BLaER1 treated with 17β-estradiol and CSF1 and Interleukin-3, amounts not matched to agents 10 nM and 100 nM (cell line): ENCODE measurements at regions not wholly inside any gene's neighbourhood (a gene's known extent, or its start where the extent isn't known, plus 50 kb on each side); places are given as distances from the start of the nearest gene placed in this dataset.
A peak's percentile ranks its signal among the peaks of the same experiment; 100 is the strongest.

Source experiments
- H3K27ac ChIP-seq, 11 experiments: shearing (Covaris generic); formaldehyde crosslinking; 2 replicates each; pipeline ENCODE4 v1.8.1; 2022
- H3K27me3 ChIP-seq, 11 experiments: shearing (Covaris generic); formaldehyde crosslinking; 2 replicates each; pipeline ENCODE4 v1.8.1; 2022
- H3K36me3 ChIP-seq, 11 experiments: shearing (Covaris generic); formaldehyde crosslinking; 2 replicates each; pipeline ENCODE4 v1.8.1; 2022
- H3K4me1 ChIP-seq, 10 experiments: shearing (Covaris generic); formaldehyde crosslinking; 2 replicates each; pipeline ENCODE4 v1.8.1; 2022
- H3K4me2 ChIP-seq, 11 experiments: shearing (Covaris generic); formaldehyde crosslinking; 2 replicates each; pipeline ENCODE4 v1.8.1; 2022
- H3K4me3 ChIP-seq, 10 experiments: shearing (Covaris generic); formaldehyde crosslinking; 2 replicates each; pipeline ENCODE4 v1.8.1; 2022
- H3K9ac ChIP-seq, 11 experiments: shearing (Covaris generic); formaldehyde crosslinking; 2 replicates each; pipeline ENCODE4 v1.8.1; 2022
- H3K9me3 ChIP-seq, 11 experiments: shearing (Covaris generic); formaldehyde crosslinking; replicated peaks in 1 of 11; 2 replicates each; pipeline ENCODE4 v1.8.1; 2022
- H4K20me1 ChIP-seq, 11 experiments: shearing (Covaris generic); formaldehyde crosslinking; 2 replicates each; pipeline ENCODE4 v1.8.1; 2022
- Cebpa-rat ChIP-seq, 11 experiments: shearing (Covaris generic); IDR thresholded peaks; 2 replicates each; pipeline ENCODE4 v1.8.1; 2022

DNA sequence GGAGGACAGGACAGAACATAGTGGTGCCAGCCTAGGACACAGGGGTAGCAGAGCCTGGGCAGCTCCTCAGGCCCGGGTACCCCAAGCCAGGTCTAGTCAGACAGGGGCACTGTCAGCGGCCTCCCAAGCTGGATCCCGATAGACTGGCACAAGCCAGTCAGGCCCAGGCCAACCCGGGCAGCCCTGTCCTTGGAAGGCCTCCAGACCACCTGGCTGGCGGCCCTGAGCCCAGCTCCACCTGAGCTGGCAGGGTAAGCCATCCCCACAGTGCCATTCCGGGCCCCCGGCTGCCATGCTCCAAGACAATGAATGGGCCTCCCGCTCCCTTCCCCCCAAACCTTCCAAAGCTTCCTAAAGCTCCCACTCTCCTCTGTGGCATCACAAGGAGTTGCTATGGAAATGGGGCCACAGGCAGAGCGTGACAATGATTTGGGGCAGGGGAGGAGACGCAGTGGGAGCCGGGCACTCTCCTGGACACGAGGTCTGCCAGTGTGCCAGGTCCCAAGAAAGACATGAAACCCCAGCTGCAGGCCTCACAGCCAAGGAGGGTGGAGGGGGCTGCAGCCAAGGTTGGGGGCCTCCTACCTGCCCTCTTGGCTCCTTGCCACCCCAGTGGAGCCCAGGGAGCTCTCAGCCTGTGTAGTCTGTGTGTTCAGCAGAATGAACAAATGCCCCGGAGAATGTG, 165.6 kb upstream of the LINGO1 start:
- Histone ChIP-seq H3K36me3 (no peaks in the 10 kb centered on the region), H3K4me1 (no peaks in the 10 kb centered on the region), H3K9me3 (no peaks in the 10 kb centered on the region), H3K27ac (no peak overlapping the region), H3K9ac (no peak overlapping the region), H3K27me3 (no peaks in the 10 kb centered on the region), H3K4me2 (no peak overlapping the region), H3K4me3 (no peak overlapping the region), H4K20me1 (peaks cover 0 to 21% (median 0%) of the 10 kb centered on the region in 11 experiments; a peak in 1 of 22 replicates)
- TF ChIP-seq Cebpa-rat (IDR thresholded peaks at IDR 0.05) = no peak

DNA sequence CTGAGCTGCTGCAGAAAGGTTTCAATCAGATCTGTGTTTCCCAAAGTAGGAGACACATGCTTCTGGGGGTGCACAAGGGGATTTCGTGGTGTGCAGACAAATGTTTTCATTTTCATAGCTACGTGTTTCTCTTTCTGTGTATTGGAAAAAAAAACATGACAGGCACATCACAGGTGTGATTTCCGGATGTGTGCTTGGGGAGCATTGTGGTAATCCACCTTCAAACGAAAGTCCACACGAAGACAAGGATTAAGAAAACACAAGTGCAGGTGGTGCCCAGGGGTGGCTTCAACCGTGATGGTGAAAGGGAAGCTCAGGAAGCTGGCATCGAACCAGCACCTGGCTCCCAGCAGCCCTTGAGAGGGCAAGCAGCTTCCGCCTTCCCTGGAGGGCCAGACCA, 164.6 kb upstream of the LINGO1 start:
- Histone ChIP-seq H3K36me3 (no peaks in the 10 kb centered on the region), H4K20me1 (peaks cover 0 to 21% (median 0%) of the 10 kb centered on the region in 11 experiments; a peak in 2 of 22 replicates), H3K27ac (no peak overlapping the region), H3K4me1 (no peaks in the 10 kb centered on the region), H3K4me2 (no peak overlapping the region), H3K27me3 (no peaks in the 10 kb centered on the region), H3K9ac (no peak overlapping the region), H3K4me3 (no peak overlapping the region), H3K9me3 (no peaks in the 10 kb centered on the region)
- TF ChIP-seq Cebpa-rat (IDR thresholded peaks at IDR 0.05) = no peak

DNA sequence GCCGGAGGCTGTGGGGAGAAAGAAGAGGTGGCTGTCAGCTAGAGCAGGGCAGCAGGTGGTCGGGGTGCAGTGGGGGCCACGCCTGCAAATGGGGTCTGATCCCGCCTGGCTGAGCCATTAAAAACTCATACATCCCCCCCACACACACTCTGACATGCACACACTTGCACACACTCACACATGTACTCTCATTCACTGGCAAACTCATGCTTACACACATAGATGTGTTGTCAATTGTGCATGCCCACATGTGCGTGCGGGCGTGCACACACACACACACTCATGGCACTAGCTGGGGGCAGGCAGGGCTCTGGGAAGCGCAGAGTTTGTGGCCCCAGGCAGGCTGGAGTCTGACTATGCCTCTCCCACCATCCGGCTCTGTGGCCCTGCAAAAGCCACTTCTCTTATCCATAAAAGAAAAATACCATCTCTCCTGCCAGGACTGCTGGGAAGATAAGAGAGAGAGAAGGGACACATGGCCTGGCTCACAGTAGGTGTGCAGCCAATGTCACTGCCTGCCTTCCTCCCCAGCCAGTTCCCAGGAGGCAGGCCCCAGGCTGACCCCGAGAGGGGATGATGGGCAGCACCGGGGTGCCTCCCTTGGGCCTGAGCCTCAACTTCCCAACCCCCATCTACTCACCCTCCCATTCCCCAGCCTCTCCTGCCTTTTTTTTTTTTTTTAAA, 163.5 kb upstream of the LINGO1 start:
- H3K4me3 ChIP-seq = no peak overlapping the region
- no peaks in the 10 kb centered on the region for H3K9me3 ChIP-seq
- no peak overlapping the region for H3K27ac ChIP-seq
- H4K20me1 ChIP-seq = peaks cover 0 to 21% (median 0%) of the 10 kb centered on the region in 11 experiments; a peak in 2 of 22 replicates
- no peaks in the 10 kb centered on the region for H3K36me3 ChIP-seq
- no peaks in the 10 kb centered on the region for H3K4me1 ChIP-seq
- H3K4me2 ChIP-seq = no peak overlapping the region
- no peak overlapping the region for H3K9ac ChIP-seq
- no peaks in the 10 kb centered on the region for H3K27me3 ChIP-seq
- TF ChIP-seq Cebpa-rat (IDR thresholded peaks at IDR 0.05) = no peak

DNA sequence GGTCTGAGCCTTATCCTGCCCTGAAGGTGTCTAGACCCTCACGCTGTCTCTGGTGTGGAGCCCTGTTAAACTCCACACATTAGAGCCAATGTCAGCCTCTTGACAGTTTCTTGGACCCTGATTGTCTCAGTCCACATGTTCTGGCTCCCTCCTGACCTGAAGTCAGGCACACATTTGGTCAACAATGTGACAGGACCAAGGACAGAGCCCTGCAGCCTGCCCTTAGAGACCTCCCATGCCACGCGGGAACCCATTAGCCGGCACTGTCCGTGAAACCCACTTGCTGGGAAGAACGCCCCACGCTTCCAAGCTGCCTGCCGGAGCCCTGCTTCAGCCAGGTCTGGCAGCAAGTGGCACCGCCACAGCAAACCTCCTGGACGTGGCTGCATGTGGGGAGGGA, 162.7 kb upstream of the LINGO1 start:
- Histone ChIP-seq H3K36me3 (no peaks in the 10 kb centered on the region), H3K27ac (no peak overlapping the region), H3K4me1 (peaks cover 0 to 7% (median 4%) of the 10 kb centered on the region in 10 experiments; a peak in 13 of 20 replicates), H4K20me1 (peaks cover 0 to 21% (median 0%) of the 10 kb centered on the region in 11 experiments; a peak in 2 of 22 replicates), H3K9me3 (no peaks in the 10 kb centered on the region), H3K9ac (no peak overlapping the region), H3K27me3 (no peaks in the 10 kb centered on the region), H3K4me2 (no peak overlapping the region), H3K4me3 (no peak overlapping the region)
- TF ChIP-seq Cebpa-rat (IDR thresholded peaks at IDR 0.05) = no peak

DNA sequence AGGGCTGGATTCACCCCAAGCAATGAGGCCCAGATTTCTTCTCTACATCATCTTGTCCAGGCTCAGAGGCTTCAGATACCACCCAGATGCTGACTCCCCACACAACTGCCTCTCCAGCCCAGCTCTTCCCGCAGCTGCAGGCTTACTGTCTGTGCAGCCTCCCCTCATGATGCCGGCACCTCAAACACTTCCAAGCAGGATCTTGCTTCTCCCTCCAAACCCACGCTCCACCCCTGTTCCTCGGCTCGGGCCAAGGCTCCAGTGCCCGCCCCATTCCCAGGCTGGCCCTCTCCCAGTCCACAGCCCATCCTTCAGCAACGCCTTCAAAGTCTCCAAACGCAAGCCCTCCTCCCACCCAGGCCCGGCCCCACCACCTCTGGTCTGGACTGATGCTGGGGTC, 159.2 kb upstream of the LINGO1 start:
- Histone ChIP-seq H3K9me3 (no peaks in the 10 kb centered on the region), H4K20me1 (peaks cover 0 to 8% (median 0%) of the 10 kb centered on the region in 11 experiments; a peak in 1 of 22 replicates), H3K4me2 (no peak overlapping the region), H3K36me3 (no peaks in the 10 kb centered on the region), H3K27ac (no peak overlapping the region), H3K4me3 (no peak overlapping the region), H3K4me1 (peaks cover 0 to 11% (median 8%) of the 10 kb centered on the region in 10 experiments; a peak in 13 of 20 replicates), H3K27me3 (no peaks in the 10 kb centered on the region), H3K9ac (no peak overlapping the region)
- no peak for TF ChIP-seq Cebpa-rat (IDR thresholded peaks at IDR 0.05)

DNA sequence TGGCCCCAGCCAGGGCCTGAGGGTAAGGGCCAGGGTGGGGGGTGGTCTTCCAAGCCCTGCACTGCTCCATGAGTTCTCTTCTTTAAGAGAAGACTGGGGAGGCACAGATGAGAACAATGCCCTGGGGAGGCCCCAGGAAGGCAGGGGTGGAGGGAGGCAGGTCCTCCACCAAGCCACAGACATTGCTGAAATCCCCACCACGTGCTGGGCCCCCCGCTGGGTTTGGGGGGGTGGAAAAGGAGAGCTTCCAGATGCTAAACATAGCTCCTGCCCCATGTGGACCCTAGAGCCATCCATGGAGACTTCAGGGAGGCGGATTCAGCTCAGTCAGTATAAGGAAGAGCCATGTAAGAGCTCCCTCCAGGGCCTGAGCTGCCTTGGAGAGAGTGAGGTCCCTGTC, 157.8 kb upstream of the LINGO1 start:
- TF ChIP-seq Cebpa-rat (IDR thresholded peaks at IDR 0.05) = no peak
- peaks cover 0 to 3% (median 0%) of the 10 kb centered on the region in 11 experiments; a peak in 1 of 22 replicates for H4K20me1 ChIP-seq
- H3K4me3 ChIP-seq = no peak overlapping the region
- H3K27me3 ChIP-seq = no peaks in the 10 kb centered on the region
- H3K9ac ChIP-seq = no peak overlapping the region
- H3K36me3 ChIP-seq = no peaks in the 10 kb centered on the region
- peak overlapping the region in 8 of 11 experiments; percentile 32 to 58 (median 48); a peak in 16 of 22 replicates for H3K4me2 ChIP-seq
- H3K9me3 ChIP-seq = no peaks in the 10 kb centered on the region
- peaks cover 0 to 11% (median 8%) of the 10 kb centered on the region in 10 experiments; a peak in 13 of 20 replicates for H3K4me1 ChIP-seq
- no peak overlapping the region for H3K27ac ChIP-seq

DNA sequence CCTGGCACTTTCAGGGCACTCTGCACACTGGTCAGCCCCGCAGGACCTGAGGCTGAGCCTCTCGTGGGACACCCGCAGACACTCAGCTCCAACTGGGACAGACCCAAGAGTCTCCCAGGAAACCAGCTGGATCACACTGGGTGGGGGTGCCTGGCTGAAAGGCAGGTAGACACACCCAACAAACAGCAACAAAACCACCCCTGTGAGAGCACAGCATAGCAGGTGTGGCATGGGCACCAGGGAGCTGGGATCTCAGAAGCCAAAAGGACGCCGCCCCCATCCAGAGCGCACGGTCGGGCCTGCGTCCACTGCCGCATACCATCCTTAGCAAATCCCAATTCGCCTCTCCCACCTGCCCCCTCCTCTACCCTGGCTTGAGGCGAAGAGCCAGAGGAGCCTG, 154.2 kb upstream of the LINGO1 start:
- peaks cover 0 to 5% (median 0%) of the 10 kb centered on the region in 11 experiments; a peak in 2 of 22 replicates for H4K20me1 ChIP-seq
- H3K27me3 ChIP-seq = no peaks in the 10 kb centered on the region
- no peak overlapping the region for H3K27ac ChIP-seq
- no peak overlapping the region for H3K9ac ChIP-seq
- no peak overlapping the region for H3K4me2 ChIP-seq
- H3K4me3 ChIP-seq = no peak overlapping the region
- H3K4me1 ChIP-seq = peaks cover 0 to 11% (median 8%) of the 10 kb centered on the region in 10 experiments; a peak in 13 of 20 replicates
- TF ChIP-seq Cebpa-rat (IDR thresholded peaks at IDR 0.05) = no peak
- H3K9me3 ChIP-seq = no peaks in the 10 kb centered on the region
- no peaks in the 10 kb centered on the region for H3K36me3 ChIP-seq

DNA sequence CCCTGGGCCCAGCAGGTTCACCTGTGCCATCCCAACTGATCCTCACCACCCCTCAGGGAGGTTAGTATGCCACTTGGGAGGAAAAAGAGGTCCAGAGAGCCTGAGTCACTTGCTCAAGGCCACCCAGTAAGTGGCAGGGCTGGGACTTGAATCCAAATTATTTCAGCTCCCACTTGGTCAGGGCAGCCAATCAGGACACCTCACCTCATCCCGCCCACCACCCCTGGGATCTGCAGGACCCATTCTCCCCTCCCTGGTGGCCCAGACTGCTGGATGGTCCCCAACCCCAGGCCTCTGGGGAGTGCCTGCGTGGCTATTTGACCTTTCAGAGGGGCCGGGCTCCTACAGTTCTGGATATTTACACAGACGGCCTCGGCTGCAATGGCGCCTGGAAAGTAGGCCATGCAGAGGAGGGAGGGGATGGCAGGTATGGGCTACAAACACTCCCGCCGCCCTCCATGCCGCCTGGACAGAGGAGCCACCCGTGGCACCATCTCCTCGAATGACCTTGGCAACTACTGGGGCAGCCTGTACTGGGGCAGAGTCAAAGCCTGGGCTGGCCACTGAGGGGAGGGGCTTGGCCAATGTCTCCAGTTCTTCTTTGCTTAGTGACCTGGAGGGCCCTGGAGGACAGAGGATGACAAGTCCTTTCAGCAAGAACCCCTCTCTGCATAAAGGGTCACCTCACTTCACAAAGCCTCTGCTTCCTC, 153.6 kb upstream of the LINGO1 start:
- no peaks in the 10 kb centered on the region for H3K36me3 ChIP-seq
- no peaks in the 10 kb centered on the region for H3K9me3 ChIP-seq
- peaks cover 0 to 5% (median 0%) of the 10 kb centered on the region in 11 experiments; a peak in 2 of 22 replicates for H4K20me1 ChIP-seq
- no peak overlapping the region for H3K27ac ChIP-seq
- peaks cover 0 to 11% (median 8%) of the 10 kb centered on the region in 10 experiments; a peak in 13 of 20 replicates for H3K4me1 ChIP-seq
- H3K4me2 ChIP-seq = no peak overlapping the region
- H3K4me3 ChIP-seq = no peak overlapping the region
- H3K9ac ChIP-seq = no peak overlapping the region
- no peak for TF ChIP-seq Cebpa-rat (IDR thresholded peaks at IDR 0.05)
- no peaks in the 10 kb centered on the region for H3K27me3 ChIP-seq
